Upper lobe of right lung (tissue), 1 donor: ENCODE measurements at regions not wholly inside any gene's neighbourhood (a gene's known extent, or its start where the extent isn't known, plus 50 kb on each side); places are given as distances from the start of the nearest gene placed in this dataset.

Experiments used
- ATAC-seq: fragments of 200-7000 bp; cut with Tn5 transposase; one replicate; pipeline ENCODE4 v1.9.1; 2020; ENCODE audit warnings: mild to moderate bottlenecking, moderate library complexity
- DNase-seq: peaks from one replicate; pipeline ENCODE4 v3.0.0-alpha.2; 2020
- H3K27ac ChIP-seq: fragments of 200-600 bp; one replicate; pipeline ENCODE4 v1.8.0; 2022
- H3K27me3 ChIP-seq: fragments of 200-600 bp; one replicate; pipeline ENCODE4 v1.8.0; 2022; ENCODE audit warnings: mild to moderate bottlenecking
- H3K36me3 ChIP-seq: fragments of 200-600 bp; one replicate; pipeline ENCODE4 v1.8.0; 2022
- H3K4me1 ChIP-seq: fragments of 200-600 bp; one replicate; pipeline ENCODE4 v1.8.0; 2022
- H3K4me3 ChIP-seq: fragments of 200-600 bp; one replicate; pipeline ENCODE4 v1.8.0; 2022; ENCODE audit warnings: mild to moderate bottlenecking
- H3K9me3 ChIP-seq: fragments of 200-600 bp; one replicate; pipeline ENCODE4 v1.8.0; 2022
- intact Hi-C: fragments of 100-400 bp; cut with DNase I; formaldehyde crosslinking; loops from one replicate; pipeline ENCODE4 v1.11.0; 2022
- TF ChIP-seq, protein P1 (sequence below): fragments of 200-600 bp; IDR thresholded peaks from one replicate; pipeline ENCODE4 v1.8.0; 2022; ENCODE audit warnings: antibody characterized with exemption
- donor health status: DM: no; HTN: yes; CAD: no; lungs with severe emphysema.

DNA sequence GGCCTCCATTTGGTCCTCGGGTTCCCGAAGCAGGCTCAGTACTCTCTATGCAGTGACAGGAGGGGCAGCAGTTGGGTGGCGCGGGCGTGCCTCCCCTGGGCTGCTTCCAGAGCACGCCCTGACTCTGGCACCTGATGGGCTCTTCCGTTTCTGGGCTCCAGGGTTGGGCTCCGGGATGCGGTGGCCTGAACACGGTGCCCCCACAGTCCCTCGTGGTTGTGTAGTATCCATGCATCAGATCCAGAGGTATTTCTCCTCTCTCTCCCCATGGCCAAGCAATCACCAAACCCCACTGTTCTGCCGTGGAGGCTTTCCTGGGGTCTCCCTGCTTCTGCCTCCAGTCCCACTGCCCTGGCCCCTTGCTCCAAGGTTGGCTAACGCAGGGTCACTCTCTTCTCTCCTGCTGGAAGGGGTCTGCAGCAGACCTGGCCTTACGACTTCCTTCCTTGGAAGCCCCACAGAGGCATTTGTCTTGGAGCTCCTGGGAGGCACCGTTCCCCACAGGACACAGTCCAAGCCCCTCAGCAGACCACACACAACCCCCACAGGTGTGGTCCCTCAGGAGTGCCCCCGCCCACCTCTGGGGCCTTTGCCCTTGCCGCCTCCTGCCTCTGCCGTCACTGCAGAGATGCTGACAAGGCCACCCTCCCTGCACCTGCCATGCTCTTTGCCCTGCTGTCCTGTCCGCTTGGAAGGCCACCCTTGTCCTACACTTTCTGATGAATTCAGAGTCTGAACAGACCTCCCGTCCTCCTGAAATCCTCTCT is 136.6 kb upstream of the ASB18 start:
- Histone ChIP-seq H3K4me1 (no peaks in the 10 kb centered on the region), H3K4me3 (no peak overlapping the region), H3K27me3 (no peaks in the 10 kb centered on the region), H3K36me3 (no peaks in the 10 kb centered on the region), H3K9me3 (no peaks in the 10 kb centered on the region), H3K27ac (no peak overlapping the region)
- ATAC-seq (peak; percentile 5), DNase-seq (no peak)
- intact Hi-C loops: no loop called here
- TF ChIP-seq, protein P1, sequence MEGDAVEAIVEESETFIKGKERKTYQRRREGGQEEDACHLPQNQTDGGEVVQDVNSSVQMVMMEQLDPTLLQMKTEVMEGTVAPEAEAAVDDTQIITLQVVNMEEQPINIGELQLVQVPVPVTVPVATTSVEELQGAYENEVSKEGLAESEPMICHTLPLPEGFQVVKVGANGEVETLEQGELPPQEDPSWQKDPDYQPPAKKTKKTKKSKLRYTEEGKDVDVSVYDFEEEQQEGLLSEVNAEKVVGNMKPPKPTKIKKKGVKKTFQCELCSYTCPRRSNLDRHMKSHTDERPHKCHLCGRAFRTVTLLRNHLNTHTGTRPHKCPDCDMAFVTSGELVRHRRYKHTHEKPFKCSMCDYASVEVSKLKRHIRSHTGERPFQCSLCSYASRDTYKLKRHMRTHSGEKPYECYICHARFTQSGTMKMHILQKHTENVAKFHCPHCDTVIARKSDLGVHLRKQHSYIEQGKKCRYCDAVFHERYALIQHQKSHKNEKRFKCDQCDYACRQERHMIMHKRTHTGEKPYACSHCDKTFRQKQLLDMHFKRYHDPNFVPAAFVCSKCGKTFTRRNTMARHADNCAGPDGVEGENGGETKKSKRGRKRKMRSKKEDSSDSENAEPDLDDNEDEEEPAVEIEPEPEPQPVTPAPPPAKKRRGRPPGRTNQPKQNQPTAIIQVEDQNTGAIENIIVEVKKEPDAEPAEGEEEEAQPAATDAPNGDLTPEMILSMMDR: no peak

GRCh38 chr2:236402033-236402790 is 138.0 kb upstream of the ASB18 start:
- intact Hi-C loops: no loop called here
- DNase-seq: no peak
- Histone ChIP-seq H3K27ac (no peak overlapping the region), H3K4me1 (no peaks in the 10 kb centered on the region), H3K9me3 (no peaks in the 10 kb centered on the region), H3K36me3 (no peaks in the 10 kb centered on the region), H3K27me3 (no peaks in the 10 kb centered on the region), H3K4me3 (no peak overlapping the region)
- no peak for ATAC-seq
- TF ChIP-seq, protein P1: no peak

- ATAC-seq: no peak
- no peaks in the 10 kb centered on the region for H3K27me3 ChIP-seq
These were observed 138.9 kb upstream of the ASB18 start for GRCh38 chr2:236403125-236403524.

GRCh38 chr2:236403811-236404210 is 139.6 kb upstream of the ASB18 start:
- no peak overlapping the region for H3K4me3 ChIP-seq
- H3K9me3 ChIP-seq: no peaks in the 10 kb centered on the region
- intact Hi-C loops: no loop called here
- DNase-seq (no peak), ATAC-seq (no peak)
- H3K27ac ChIP-seq: no peak overlapping the region
- H3K36me3 ChIP-seq: no peaks in the 10 kb centered on the region
- H3K4me1 ChIP-seq: no peaks in the 10 kb centered on the region
- H3K27me3 ChIP-seq: no peaks in the 10 kb centered on the region
- TF ChIP-seq, protein P1: no peak

More at GRCh38 chr2:236403125-236403524, 138.9 kb upstream of the ASB18 start:
- TF ChIP-seq, protein P1: no peak
- Histone ChIP-seq H3K4me3 (no peak overlapping the region), H3K27ac (no peak overlapping the region), H3K36me3 (no peaks in the 10 kb centered on the region), H3K4me1 (no peaks in the 10 kb centered on the region), H3K9me3 (no peaks in the 10 kb centered on the region)
- DNase-seq: no peak
- intact Hi-C loops: no loop called here

GRCh38 chr2:236404346-236404745 is 140.1 kb upstream of the ASB18 start:
- H3K36me3 ChIP-seq: no peaks in the 10 kb centered on the region
- DNase-seq (no peak), ATAC-seq (no peak)
- no peaks in the 10 kb centered on the region for H3K9me3 ChIP-seq
- no peak overlapping the region for H3K27ac ChIP-seq
- intact Hi-C loops: no loop called here
- no peak overlapping the region for H3K4me3 ChIP-seq
- TF ChIP-seq, protein P1: no peak
- H3K4me1 ChIP-seq: no peaks in the 10 kb centered on the region
- H3K27me3 ChIP-seq: no peaks in the 10 kb centered on the region
